NCI-H1436 (cell line): ENCODE measurements at regions not wholly inside any gene's neighbourhood (a gene's known extent, or its start where the extent isn't known, plus 50 kb on each side); places are given as distances from the start of the nearest gene placed in this dataset.

ENCODE experiments used
- DNase-seq: peaks from one replicate; lab custom pipeline; 2025; lab: John Stamatoyannopoulos, UW

- DNase-seq = no peak
These were observed 204.8 kb upstream of the SYT4 start for GRCh38 chr18:43482136-43482535.

- DNase-seq = no peak
These were observed 205.3 kb upstream of the SYT4 start for GRCh38 chr18:43482600-43482999.

- no peak for DNase-seq
These were observed 207.4 kb upstream of the SYT4 start for GRCh38 chr18:43484710-43485109.

GRCh38 chr18:43485545-43485963 is 208.3 kb upstream of the SYT4 start:
- DNase-seq = no peak

- peak; percentile 1 for DNase-seq
These were observed 209.2 kb upstream of the SYT4 start for GRCh38 chr18:43486462-43486861.

- no peak for DNase-seq
These were observed 223.8 kb upstream of the SYT4 start for GRCh38 chr18:43501099-43501498.

- DNase-seq = no peak
These were observed 229.6 kb upstream of the SYT4 start for GRCh38 chr18:43506935-43507334.

GRCh38 chr18:43507842-43508481 is 230.7 kb upstream of the SYT4 start:
- no peak for DNase-seq

GRCh38 chr18:43514747-43515146 is 237.5 kb upstream of the SYT4 start:
- DNase-seq = no peak

- no peak for DNase-seq
These were observed 238.2 kb upstream of the SYT4 start for GRCh38 chr18:43515481-43515880.

GRCh38 chr18:43524260-43524659 is 247.0 kb upstream of the SYT4 start:
- no peak for DNase-seq

GRCh38 chr18:43525169-43525568 is 247.9 kb upstream of the SYT4 start:
- DNase-seq = no peak

GRCh38 chr18:43526426-43527145 is 249.3 kb upstream of the SYT4 start:
- DNase-seq = no peak

- DNase-seq = no peak
These were observed 254.1 kb upstream of the SYT4 start for GRCh38 chr18:43531438-43531837.

- no peak for DNase-seq
These were observed 256.1 kb upstream of the SYT4 start for GRCh38 chr18:43533371-43533770.

- no peak for DNase-seq
These were observed 257.2 kb upstream of the SYT4 start for GRCh38 chr18:43534511-43534910.

- no peak for DNase-seq
These were observed 262.6 kb upstream of the SYT4 start for GRCh38 chr18:43539862-43540261.

- no peak for DNase-seq
These were observed 264.7 kb upstream of the SYT4 start for GRCh38 chr18:43542016-43542415.

GRCh38 chr18:43543236-43543635 is 265.9 kb upstream of the SYT4 start:
- no peak for DNase-seq

GRCh38 chr18:43547456-43547855 is 270.2 kb upstream of the SYT4 start:
- DNase-seq = no peak

GRCh38 chr18:43559507-43559906 is 282.2 kb upstream of the SYT4 start:
- no peak for DNase-seq

GRCh38 chr18:43563780-43564179 is 286.5 kb upstream of the SYT4 start:
- DNase-seq = peak; percentile 33

- no peak for DNase-seq
These were observed 293.3 kb upstream of the SYT4 start for GRCh38 chr18:43570593-43570992.
